ENCODE measurements at regions not wholly inside any gene's neighbourhood (a gene's known extent, or its start where the extent isn't known, plus 50 kb on each side); places are given as distances from the start of the nearest gene placed in this dataset.

GRCh38 chr4:141534985-141535384 is 101.4 kb upstream of the IL15 start:
- no peak for TF ChIP-seq POLR2AphosphoS5 (IDR thresholded peaks at IDR 0.05)
- 82 to 95% methylated on average over 2 of the region's 2 CpGs for WGBS, 2 donors (ENCODE audit: low coverage in 1 of 2)
- H3K36me3 ChIP-seq = no peaks in the 10 kb centered on the region
- no peaks in the 10 kb centered on the region for H3K27me3 ChIP-seq
- H3K4me1 ChIP-seq = no peaks in the 10 kb centered on the region
- H3K4me3 ChIP-seq = no peak overlapping the region
- ATAC-seq = no peak
- no peak overlapping the region for H3K27ac ChIP-seq
- H3K9me3 ChIP-seq = peaks cover 0 to 17% (median 0%) of the 10 kb centered on the region in 3 donors

GRCh38 chr4:141538001-141538400 is 98.4 kb upstream of the IL15 start:
- Histone ChIP-seq H3K36me3 (no peaks in the 10 kb centered on the region), H3K27ac (no peak overlapping the region), H3K27me3 (no peaks in the 10 kb centered on the region), H3K4me3 (no peak overlapping the region), H3K9me3 (peaks cover 0 to 17% (median 0%) of the 10 kb centered on the region in 3 donors), H3K4me1 (no peaks in the 10 kb centered on the region)
- WGBS, 2 donors (ENCODE audit: low coverage in 1 of 2) = 100% methylated on average over 1 of the region's 1 CpG
- ATAC-seq = no peak
- no peak for TF ChIP-seq CTCF (IDR thresholded peaks at IDR 0.05)
- no peak for TF ChIP-seq EP300 (IDR thresholded peaks at IDR 0.05)
- no peak for TF ChIP-seq POLR2AphosphoS5 (IDR thresholded peaks at IDR 0.05)
- TF ChIP-seq POLR2A (IDR thresholded peaks at IDR 0.05) = no peak

DNA sequence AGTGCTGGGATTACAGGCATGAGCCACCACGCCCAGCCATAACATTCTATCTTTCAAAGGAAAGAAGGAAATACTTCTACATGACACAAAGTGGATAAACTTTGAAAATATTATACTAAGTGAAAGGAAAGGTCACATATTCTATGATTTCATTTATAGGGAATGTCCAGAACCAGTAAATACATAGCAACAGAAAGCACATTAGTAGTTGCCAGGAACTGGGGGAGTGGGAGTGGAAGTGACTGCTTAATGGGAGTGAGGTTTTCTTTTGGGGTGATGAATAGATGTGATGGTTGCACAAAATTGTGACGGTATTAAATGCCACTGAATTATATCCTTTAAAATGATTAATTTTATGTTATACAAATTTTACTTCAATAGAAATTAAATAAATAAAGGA is 95.7 kb upstream of the IL15 start:
- Histone ChIP-seq H3K4me1 (no peaks in the 10 kb centered on the region), H3K36me3 (no peaks in the 10 kb centered on the region), H3K27me3 (no peaks in the 10 kb centered on the region), H3K4me3 (no peak overlapping the region), H3K9me3 (peaks cover 0 to 17% (median 0%) of the 10 kb centered on the region in 3 donors), H3K27ac (no peak overlapping the region)
- ATAC-seq = no peak
- WGBS, 2 donors (ENCODE audit: low coverage in 1 of 2) = 68 to 86% methylated on average over 2 of the region's 2 CpGs
- no peak for TF ChIP-seq EP300 (IDR thresholded peaks at IDR 0.05)
- no peak for TF ChIP-seq CTCF (IDR thresholded peaks at IDR 0.05)
- no peak for TF ChIP-seq POLR2AphosphoS5 (IDR thresholded peaks at IDR 0.05)
- TF ChIP-seq POLR2A (IDR thresholded peaks at IDR 0.05) = no peak

- H3K27me3 ChIP-seq = no peaks in the 10 kb centered on the region
- no peak overlapping the region for H3K4me3 ChIP-seq
- no peaks in the 10 kb centered on the region for H3K4me1 ChIP-seq
- 71 to 92% methylated on average over 2 of the region's 2 CpGs for WGBS, 2 donors (ENCODE audit: low coverage in 1 of 2)
- H3K9me3 ChIP-seq = peaks cover 0 to 12% (median 0%) of the 10 kb centered on the region in 3 donors
- no peak for TF ChIP-seq POLR2A (IDR thresholded peaks at IDR 0.05)
- TF ChIP-seq CTCF (IDR thresholded peaks at IDR 0.05) = no peak
- TF ChIP-seq EP300 (IDR thresholded peaks at IDR 0.05) = no peak
- TF ChIP-seq POLR2AphosphoS5 (IDR thresholded peaks at IDR 0.05) = no peak
- no peaks in the 10 kb centered on the region for H3K36me3 ChIP-seq
- no peak overlapping the region for H3K27ac ChIP-seq
- ATAC-seq = no peak
Measured at GRCh38 chr4:141541851-141542250, 94.5 kb upstream of the IL15 start.

- no peaks in the 10 kb centered on the region for H3K4me1 ChIP-seq
- WGBS, 2 donors (ENCODE audit: low coverage in 1 of 2) = 95 to 100% methylated on average over 1 of the region's 1 CpG
- no peak for TF ChIP-seq POLR2A (IDR thresholded peaks at IDR 0.05)
- TF ChIP-seq EP300 (IDR thresholded peaks at IDR 0.05) = no peak
- no peak for TF ChIP-seq CTCF (IDR thresholded peaks at IDR 0.05)
- no peak for TF ChIP-seq POLR2AphosphoS5 (IDR thresholded peaks at IDR 0.05)
- H3K36me3 ChIP-seq = no peaks in the 10 kb centered on the region
- no peak overlapping the region for H3K4me3 ChIP-seq
- no peak for ATAC-seq
- peaks cover 0 to 2% (median 0%) of the 10 kb centered on the region in 3 donors for H3K9me3 ChIP-seq
- H3K27ac ChIP-seq = no peak overlapping the region
- H3K27me3 ChIP-seq = no peaks in the 10 kb centered on the region
Measured at GRCh38 chr4:141543176-141543575, 93.2 kb upstream of the IL15 start.

All from gastroesophageal sphincter (tissue), 4 donors.